PC-3 (cell line): ENCODE measurements at regions not wholly inside any gene's neighbourhood (a gene's known extent, or its start where the extent isn't known, plus 50 kb on each side); places are given as distances from the start of the nearest gene placed in this dataset.

Source experiments
- EZH2 ChIP-seq: fragments of 300-600 bp; sonication (generic); IDR thresholded peaks from one replicate; pipeline ENCODE4 v1.6.1; 2017; ENCODE audit warnings: antibody characterized with exemption, mild to moderate bottlenecking, low read length; ENCODE audit not compliant: unreplicated experiment
- EZH2phosphoT487 ChIP-seq: fragments of 300-600 bp; sonication (generic); IDR thresholded peaks from 2 replicates; pipeline ENCODE4 v1.6.1; 2018; ENCODE audit warnings: mild to moderate bottlenecking, antibody characterized with exemption, low read length, borderline replicate concordance
- TF ChIP-seq, protein P1 (sequence below): fragments of 300-600 bp; sonication (generic); conservative IDR thresholded peaks from 2 replicates; pipeline ENCODE4 v1.5.1; 2017; ENCODE audit warnings: antibody characterized with exemption, low read depth, mild to moderate bottlenecking, low read length

DNA sequence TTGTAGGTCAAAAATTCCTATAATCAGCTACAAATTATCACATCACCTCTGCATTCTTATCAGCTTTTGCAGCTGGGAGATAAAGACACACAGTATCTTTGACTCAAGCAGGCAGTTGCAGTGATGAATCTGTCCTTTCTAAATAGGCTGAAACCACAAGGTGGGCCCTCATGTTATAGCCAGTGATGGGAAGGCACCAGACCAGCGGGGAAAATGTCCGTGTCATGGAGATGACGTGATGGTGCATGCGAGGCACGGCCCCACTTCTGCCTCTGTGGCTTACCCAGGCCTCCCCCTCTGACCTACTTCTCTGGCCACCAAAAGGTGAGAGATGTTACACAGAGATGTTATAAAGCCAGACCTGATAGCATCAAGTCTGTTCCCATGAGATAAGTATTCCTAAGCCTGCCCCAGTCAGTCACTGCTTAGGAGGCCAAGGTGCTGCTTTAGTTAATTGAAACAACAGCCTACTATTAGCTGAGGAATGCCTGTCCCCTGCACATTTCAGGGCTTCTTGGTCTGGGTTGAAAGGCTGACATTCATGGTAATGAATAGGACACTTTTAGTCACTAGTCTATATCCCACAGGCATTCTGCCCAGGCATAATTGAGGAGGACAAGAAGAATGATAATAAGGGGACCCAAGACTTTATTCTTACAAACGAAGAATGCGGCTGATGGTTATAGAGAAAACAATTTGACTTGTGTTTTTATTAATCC is 327.9 kb downstream of the LPIN1 start:
- TF ChIP-seq, protein P1, sequence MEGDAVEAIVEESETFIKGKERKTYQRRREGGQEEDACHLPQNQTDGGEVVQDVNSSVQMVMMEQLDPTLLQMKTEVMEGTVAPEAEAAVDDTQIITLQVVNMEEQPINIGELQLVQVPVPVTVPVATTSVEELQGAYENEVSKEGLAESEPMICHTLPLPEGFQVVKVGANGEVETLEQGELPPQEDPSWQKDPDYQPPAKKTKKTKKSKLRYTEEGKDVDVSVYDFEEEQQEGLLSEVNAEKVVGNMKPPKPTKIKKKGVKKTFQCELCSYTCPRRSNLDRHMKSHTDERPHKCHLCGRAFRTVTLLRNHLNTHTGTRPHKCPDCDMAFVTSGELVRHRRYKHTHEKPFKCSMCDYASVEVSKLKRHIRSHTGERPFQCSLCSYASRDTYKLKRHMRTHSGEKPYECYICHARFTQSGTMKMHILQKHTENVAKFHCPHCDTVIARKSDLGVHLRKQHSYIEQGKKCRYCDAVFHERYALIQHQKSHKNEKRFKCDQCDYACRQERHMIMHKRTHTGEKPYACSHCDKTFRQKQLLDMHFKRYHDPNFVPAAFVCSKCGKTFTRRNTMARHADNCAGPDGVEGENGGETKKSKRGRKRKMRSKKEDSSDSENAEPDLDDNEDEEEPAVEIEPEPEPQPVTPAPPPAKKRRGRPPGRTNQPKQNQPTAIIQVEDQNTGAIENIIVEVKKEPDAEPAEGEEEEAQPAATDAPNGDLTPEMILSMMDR = no peak
- TF ChIP-seq EZH2 = no peak
- no peak for TF ChIP-seq EZH2phosphoT487
